ENCODE measurements at regions not wholly inside any gene's neighbourhood (a gene's known extent, or its start where the extent isn't known, plus 50 kb on each side); places are given as distances from the start of the nearest gene placed in this dataset.

- DNase-seq (ENCODE audit: low spot score), result no peak
Measured at GRCh38 chr13:47114030-47114429, 217.2 kb upstream of the HTR2A start.

GRCh38 chr13:47112903-47113299, 216.0 kb upstream of the HTR2A start:
- DNase-seq (ENCODE audit: low spot score), result no peak

GRCh38 chr13:47112205-47112902, 215.5 kb upstream of the HTR2A start:
- DNase-seq (ENCODE audit: low spot score), result no peak

- DNase-seq (ENCODE audit: low spot score), result no peak
Measured at GRCh38 chr13:47111499-47111898, 214.6 kb upstream of the HTR2A start.

GRCh38 chr13:47110833-47111240, 214.0 kb upstream of the HTR2A start:
- no peak for DNase-seq (ENCODE audit: low spot score)

GRCh38 chr13:47110141-47110540, 213.3 kb upstream of the HTR2A start:
- DNase-seq (ENCODE audit: low spot score), result no peak

GRCh38 chr13:47109028-47109427, 212.2 kb upstream of the HTR2A start:
- DNase-seq (ENCODE audit: low spot score), result no peak

- DNase-seq (ENCODE audit: low spot score), result no peak
Measured at GRCh38 chr13:47100214-47100853, 203.5 kb upstream of the HTR2A start.

GRCh38 chr13:47094734-47095434, 198.0 kb upstream of the HTR2A start:
- no peak for DNase-seq (ENCODE audit: low spot score)

GRCh38 chr13:47092202-47092601, 195.3 kb upstream of the HTR2A start:
- DNase-seq (ENCODE audit: low spot score), result no peak

GRCh38 chr13:47087841-47088240, 191.0 kb upstream of the HTR2A start:
- DNase-seq (ENCODE audit: low spot score), result no peak

- no peak for DNase-seq (ENCODE audit: low spot score)
Measured at GRCh38 chr13:47087241-47087640, 190.4 kb upstream of the HTR2A start.

GRCh38 chr13:47085346-47085745, 188.5 kb upstream of the HTR2A start:
- no peak for DNase-seq (ENCODE audit: low spot score)

GRCh38 chr13:47081850-47082249, 185.0 kb upstream of the HTR2A start:
- DNase-seq (ENCODE audit: low spot score), result no peak

- no peak for DNase-seq (ENCODE audit: low spot score)
Measured at GRCh38 chr13:47081246-47081645, 184.4 kb upstream of the HTR2A start.

- no peak for DNase-seq (ENCODE audit: low spot score)
Measured at GRCh38 chr13:47080621-47081020, 183.8 kb upstream of the HTR2A start.

- no peak for DNase-seq (ENCODE audit: low spot score)
Measured at GRCh38 chr13:47076500-47076899, 179.6 kb upstream of the HTR2A start.

- no peak for DNase-seq (ENCODE audit: low spot score)
Measured at GRCh38 chr13:47069133-47069532, 172.3 kb upstream of the HTR2A start.

- DNase-seq (ENCODE audit: low spot score), result no peak
Measured at GRCh38 chr13:47067306-47067705, 170.5 kb upstream of the HTR2A start.

GRCh38 chr13:47066226-47066625, 169.4 kb upstream of the HTR2A start:
- DNase-seq (ENCODE audit: low spot score), result no peak

GRCh38 chr13:47064381-47064780, 167.5 kb upstream of the HTR2A start:
- DNase-seq (ENCODE audit: low spot score), result no peak

GRCh38 chr13:47049276-47049989, 152.6 kb upstream of the HTR2A start:
- DNase-seq (ENCODE audit: low spot score), result no peak

- no peak for DNase-seq (ENCODE audit: low spot score)
Measured at GRCh38 chr13:47046706-47047105, 149.9 kb upstream of the HTR2A start.
